HG02642 (cell line): ENCODE measurements at regions not wholly inside any gene's neighbourhood (a gene's known extent, or its start where the extent isn't known, plus 50 kb on each side); places are given as distances from the start of the nearest gene placed in this dataset.

Experiments
- ATAC-seq: cut with Tn5 transposase; IDR thresholded peaks from one replicate; pipeline ENCODE4 v1.9.1; 2021; ENCODE audit warnings: mild to moderate bottlenecking; ENCODE audit not compliant: unreplicated experiment, poor library complexity

- no peak for ATAC-seq
These were observed 154.3 kb upstream of the SPRY4 start for GRCh38 chr5:142479150-142479549.

- no peak for ATAC-seq
These were observed 153.3 kb upstream of the SPRY4 start for GRCh38 chr5:142478113-142478512.

- no peak for ATAC-seq
These were observed 150.3 kb upstream of the SPRY4 start for GRCh38 chr5:142475102-142475513.

GRCh38 chr5:142474431-142475094 lies 149.7 kb upstream of the SPRY4 start:
- no peak for ATAC-seq

GRCh38 chr5:142473038-142473437 lies 148.2 kb upstream of the SPRY4 start:
- ATAC-seq, result no peak

GRCh38 chr5:142472306-142472951 lies 147.6 kb upstream of the SPRY4 start:
- no peak for ATAC-seq

GRCh38 chr5:142466195-142466971 lies 141.6 kb upstream of the SPRY4 start:
- ATAC-seq, result no peak

GRCh38 chr5:142465476-142465875 lies 140.7 kb upstream of the SPRY4 start:
- ATAC-seq, result no peak

GRCh38 chr5:142463904-142464303 lies 139.1 kb upstream of the SPRY4 start:
- ATAC-seq, result no peak

- ATAC-seq, result no peak
These were observed 136.3 kb upstream of the SPRY4 start for GRCh38 chr5:142461028-142461590.

- ATAC-seq, result no peak
These were observed 134.4 kb upstream of the SPRY4 start for GRCh38 chr5:142459209-142459608.

- no peak for ATAC-seq
These were observed 131.0 kb upstream of the SPRY4 start for GRCh38 chr5:142455856-142456255.

GRCh38 chr5:142453932-142454331 lies 129.1 kb upstream of the SPRY4 start:
- ATAC-seq, result no peak

GRCh38 chr5:142450419-142450818 lies 125.6 kb upstream of the SPRY4 start:
- no peak for ATAC-seq

- no peak for ATAC-seq
These were observed 123.1 kb upstream of the SPRY4 start for GRCh38 chr5:142447887-142448286.

GRCh38 chr5:142446960-142447279 lies 122.1 kb upstream of the SPRY4 start:
- no peak for ATAC-seq

GRCh38 chr5:142446131-142446959 lies 121.5 kb upstream of the SPRY4 start:
- ATAC-seq, result no peak

GRCh38 chr5:142445266-142445665 lies 120.4 kb upstream of the SPRY4 start:
- no peak for ATAC-seq

GRCh38 chr5:142441616-142442015 lies 116.8 kb upstream of the SPRY4 start:
- ATAC-seq, result no peak

GRCh38 chr5:142439207-142439860 lies 114.5 kb upstream of the SPRY4 start:
- no peak for ATAC-seq
